Ascending aorta (tissue), 2 donors: ENCODE measurements at regions not wholly inside any gene's neighbourhood (a gene's known extent, or its start where the extent isn't known, plus 50 kb on each side); places are given as distances from the start of the nearest gene placed in this dataset.

Experiments
- DNase-seq, 2 donors: peaks; one replicate each; pipeline ENCODE4 v3.0.0-alpha.2; 2019; ENCODE audit warnings: low spot score in 2 of 2
- H3K27ac ChIP-seq, 2 donors: fragments of 200-600 bp; sonication (generic); one replicate each; pipeline ENCODE4 v1.5.1; 2016 to 2017; ENCODE audit warnings: mild to moderate bottlenecking in 1 of 2
- H3K27me3 ChIP-seq: fragments of 200-600 bp; sonication (generic); one replicate; pipeline ENCODE4 v1.5.1; 2017
- H3K36me3 ChIP-seq, 2 donors: fragments of 200-600 bp; sonication (generic); one replicate each; pipeline ENCODE4 v1.5.1; 2016
- H3K4me1 ChIP-seq, 2 donors: fragments of 200-600 bp; sonication (generic); one replicate each; pipeline ENCODE4 v1.5.1; 2016 to 2017; ENCODE audit warnings: mild to moderate bottlenecking in 1 of 2
- H3K4me3 ChIP-seq, 2 donors: fragments of 200-600 bp; sonication (generic); one replicate each; pipeline ENCODE4 v1.5.1; 2016 to 2017; ENCODE audit warnings: mild to moderate bottlenecking in 1 of 2
- H3K9me3 ChIP-seq, 2 donors: fragments of 200-600 bp; sonication (generic); one replicate each; pipeline ENCODE4 v1.5.1; 2016
- CTCF ChIP-seq, 3 experiments: fragments of 200-600 bp in 2 of 3; fragments of 450-650 bp in 1 of 3; sonication (generic) in 2 of 3; IDR thresholded peaks; one replicate each; pipeline ENCODE4 v1.5.1; 2016 to 2019; ENCODE audit warnings: antibody characterized with exemption in 3 of 3, mild to moderate bottlenecking in 1 of 3, moderate library complexity in 1 of 3
- intact Hi-C: fragments of 100-400 bp; cut with DNase I; formaldehyde crosslinking; loops from one replicate; pipeline ENCODE4 v1.15.1; 2023

- Histone ChIP-seq H3K27ac (no peak overlapping the region), H3K4me1 (no peaks in the 10 kb centered on the region), H3K36me3 (no peaks in the 10 kb centered on the region), H3K9me3 (no peaks in the 10 kb centered on the region), H3K4me3 (no peak overlapping the region), H3K27me3 (no peaks in the 10 kb centered on the region)
- DNase-seq = no peak
- intact Hi-C loops = no loop called here
- no peak for TF ChIP-seq CTCF (IDR thresholded peaks at IDR 0.05)
Observed at GRCh38 chr1:81071969-81072753, 728.6 kb upstream of the ADGRL2 start.

GRCh38 chr1:81071072-81071858, 729.5 kb upstream of the ADGRL2 start:
- no peak for TF ChIP-seq CTCF (IDR thresholded peaks at IDR 0.05)
- H3K27me3 ChIP-seq = no peaks in the 10 kb centered on the region
- no peaks in the 10 kb centered on the region for H3K4me1 ChIP-seq
- no peak overlapping the region for H3K4me3 ChIP-seq
- H3K27ac ChIP-seq = no peak overlapping the region
- H3K9me3 ChIP-seq = no peaks in the 10 kb centered on the region
- DNase-seq = no peak
- intact Hi-C loops = no loop called here
- H3K36me3 ChIP-seq = no peaks in the 10 kb centered on the region

- DNase-seq = no peak
- intact Hi-C loops = no loop called here
- no peak for TF ChIP-seq CTCF (IDR thresholded peaks at IDR 0.05)
- Histone ChIP-seq H3K27me3 (no peaks in the 10 kb centered on the region), H3K4me3 (no peak overlapping the region), H3K36me3 (no peaks in the 10 kb centered on the region), H3K27ac (no peak overlapping the region), H3K9me3 (no peaks in the 10 kb centered on the region), H3K4me1 (no peaks in the 10 kb centered on the region)
Observed at GRCh38 chr1:81069856-81070255, 730.9 kb upstream of the ADGRL2 start.

- Histone ChIP-seq H3K4me1 (no peaks in the 10 kb centered on the region), H3K27me3 (no peaks in the 10 kb centered on the region), H3K4me3 (no peak overlapping the region), H3K27ac (no peak overlapping the region), H3K9me3 (no peaks in the 10 kb centered on the region), H3K36me3 (no peaks in the 10 kb centered on the region)
- intact Hi-C loops = no loop called here
- no peak for TF ChIP-seq CTCF (IDR thresholded peaks at IDR 0.05)
- DNase-seq = no peak
Observed at GRCh38 chr1:81068726-81069125, 732.0 kb upstream of the ADGRL2 start.

GRCh38 chr1:81053826-81054225, 746.9 kb upstream of the ADGRL2 start:
- Histone ChIP-seq H3K4me1 (no peaks in the 10 kb centered on the region), H3K36me3 (no peaks in the 10 kb centered on the region), H3K27me3 (no peaks in the 10 kb centered on the region), H3K9me3 (no peaks in the 10 kb centered on the region), H3K4me3 (no peak overlapping the region), H3K27ac (no peak overlapping the region)
- intact Hi-C loops = no loop called here
- no peak for TF ChIP-seq CTCF (IDR thresholded peaks at IDR 0.05)
- no peak for DNase-seq
